CD4-positive, alpha-beta T cell (primary cell): ENCODE measurements at regions not wholly inside any gene's neighbourhood (a gene's known extent, or its start where the extent isn't known, plus 50 kb on each side); places are given as distances from the start of the nearest gene placed in this dataset.

ENCODE experiments used
- ATAC-seq: fragments of 200-7000 bp; cut with Tn5 transposase; one replicate; pipeline ENCODE4 v1.10.0; 2022; ENCODE audit warnings: mild to moderate bottlenecking; ENCODE audit not compliant: poor library complexity
- CTCF ChIA-PET: fragments of 350-600 bp; sonication (Branson Sonifier 250); formaldehyde crosslinking; loops from one replicate; lab custom pipeline; 2021; ENCODE audit warnings: antibody characterized with exemption, inconsistent platforms; lab: Charles Lee
- POLR2A ChIA-PET: fragments of 350-600 bp; sonication (Branson Sonifier 250); formaldehyde crosslinking; loops from one replicate; lab custom pipeline; 2021; ENCODE audit warnings: antibody characterized with exemption, inconsistent platforms; lab: Charles Lee
- DNase-seq, 14 experiments: peaks; one replicate each; pipeline ENCODE4 v3.0.0-alpha.2; 2013 to 2020; ENCODE audit warnings: mixed read lengths in 2 of 14
- H3K27ac ChIP-seq, 2 donors: one replicate each; pipeline versions ENCODE4 v1.5.1 to v1.7.0; 2013; ENCODE audit warnings: low read length in 2 of 2, low read depth in 1 of 2, mild to moderate bottlenecking in 1 of 2
- H3K27me3 ChIP-seq, 2 experiments: 1 replicate in 1 of 2; 2 replicates in 1 of 2; pipeline versions ENCODE4 v1.6.1 to v1.7.0; 2013; ENCODE audit warnings: low read length in 2 of 2, control low read depth in 1 of 2, mild to moderate bottlenecking in 1 of 2, moderate library complexity in 1 of 2; ENCODE audit not compliant: insufficient read depth in 2 of 2, control insufficient read depth in 1 of 2
- H3K36me3 ChIP-seq: one replicate; pipeline ENCODE4 v1.6.1; 2013; ENCODE audit warnings: low read length, control low read depth; ENCODE audit not compliant: insufficient read depth
- H3K4me1 ChIP-seq: one replicate; pipeline ENCODE4 v1.6.1; 2013; ENCODE audit warnings: low read length, control low read depth; ENCODE audit not compliant: insufficient read depth
- H3K4me3 ChIP-seq: one replicate; pipeline ENCODE4 v1.5.1; 2013; ENCODE audit warnings: mild to moderate bottlenecking, low read length, moderate library complexity
- H3K9me3 ChIP-seq, 2 experiments: 1 replicate in 1 of 2; 2 replicates in 1 of 2; pipeline versions ENCODE4 v1.6.1 to v1.7.0; 2013; ENCODE audit warnings: low read length in 2 of 2, mild to moderate bottlenecking in 2 of 2, control low read depth in 1 of 2, moderate library complexity in 1 of 2; ENCODE audit not compliant: control insufficient read depth in 1 of 2, insufficient read depth in 1 of 2
- H3K27ac Mint-ChIP-seq: one replicate; pipeline ENCODE4 v1.8.0; 2020; ENCODE audit warnings: mixed read lengths
- H3K27me3 Mint-ChIP-seq: one replicate; pipeline ENCODE4 v1.8.0; 2021; ENCODE audit warnings: mixed read lengths
- H3K36me3 Mint-ChIP-seq: one replicate; pipeline ENCODE4 v1.8.0; 2021; ENCODE audit warnings: low read depth, mixed read lengths
- H3K4me1 Mint-ChIP-seq: one replicate; pipeline ENCODE4 v1.8.0; 2021; ENCODE audit warnings: low read depth, mixed read lengths
- H3K4me3 Mint-ChIP-seq: one replicate; pipeline ENCODE4 v1.8.0; 2020; ENCODE audit warnings: mild to moderate bottlenecking, mixed read lengths
- H3K9me3 Mint-ChIP-seq: one replicate; pipeline ENCODE4 v1.8.0; 2020; ENCODE audit warnings: mixed read lengths
- intact Hi-C, 2 experiments: fragments of 100-400 bp; cut with DNase I in 1 of 2; cut with micrococcal nuclease in 1 of 2; formaldehyde crosslinking; loops; one replicate each; pipeline versions ENCODE4 v1.15.1 to v1.9.0; 2023 to 2025; cut with DNase I, micrococcal nuclease
- TF ChIP-seq, protein P1 (sequence below): fragments of 200-600 bp; IDR thresholded peaks from one replicate; pipeline ENCODE4 v1.8.0; 2022; ENCODE audit warnings: antibody characterized with exemption, mild to moderate bottlenecking

DNA sequence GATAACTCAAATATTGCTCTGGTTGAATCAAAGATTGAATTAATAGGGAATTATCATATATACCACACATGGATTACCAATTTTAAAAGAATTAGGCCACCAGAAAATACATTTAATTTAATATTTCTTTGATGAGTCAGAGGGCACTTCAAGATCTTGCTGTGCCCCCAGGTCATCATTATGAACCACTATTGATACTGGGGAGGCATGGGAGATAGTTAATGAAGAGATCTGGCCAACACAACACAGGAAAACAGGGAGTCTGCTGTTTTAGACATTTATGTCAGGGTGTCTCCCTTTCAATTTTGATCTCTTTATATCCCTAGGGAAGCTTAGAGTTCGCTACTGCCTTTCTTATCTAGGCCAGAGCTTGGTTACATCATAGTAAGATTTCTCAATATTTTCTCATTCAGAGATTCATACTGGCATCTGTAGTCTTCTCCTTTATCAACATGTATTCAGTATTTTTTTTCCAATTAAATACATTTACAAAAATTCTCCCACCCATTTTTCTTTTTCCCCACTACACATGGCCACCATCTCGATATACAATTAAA, 158.3 kb upstream of the ZFHX3 start:
- TF ChIP-seq, protein P1, sequence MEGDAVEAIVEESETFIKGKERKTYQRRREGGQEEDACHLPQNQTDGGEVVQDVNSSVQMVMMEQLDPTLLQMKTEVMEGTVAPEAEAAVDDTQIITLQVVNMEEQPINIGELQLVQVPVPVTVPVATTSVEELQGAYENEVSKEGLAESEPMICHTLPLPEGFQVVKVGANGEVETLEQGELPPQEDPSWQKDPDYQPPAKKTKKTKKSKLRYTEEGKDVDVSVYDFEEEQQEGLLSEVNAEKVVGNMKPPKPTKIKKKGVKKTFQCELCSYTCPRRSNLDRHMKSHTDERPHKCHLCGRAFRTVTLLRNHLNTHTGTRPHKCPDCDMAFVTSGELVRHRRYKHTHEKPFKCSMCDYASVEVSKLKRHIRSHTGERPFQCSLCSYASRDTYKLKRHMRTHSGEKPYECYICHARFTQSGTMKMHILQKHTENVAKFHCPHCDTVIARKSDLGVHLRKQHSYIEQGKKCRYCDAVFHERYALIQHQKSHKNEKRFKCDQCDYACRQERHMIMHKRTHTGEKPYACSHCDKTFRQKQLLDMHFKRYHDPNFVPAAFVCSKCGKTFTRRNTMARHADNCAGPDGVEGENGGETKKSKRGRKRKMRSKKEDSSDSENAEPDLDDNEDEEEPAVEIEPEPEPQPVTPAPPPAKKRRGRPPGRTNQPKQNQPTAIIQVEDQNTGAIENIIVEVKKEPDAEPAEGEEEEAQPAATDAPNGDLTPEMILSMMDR = no peak
- Mint-ChIP-seq H3K27ac (no peak overlapping the region), H3K4me3 (no peak overlapping the region), H3K36me3 (no peaks in the 10 kb centered on the region), H3K27me3 (no peaks in the 10 kb centered on the region), H3K4me1 (no peaks in the 10 kb centered on the region), H3K9me3 (no peaks in the 10 kb centered on the region)
- Histone ChIP-seq H3K4me1 (no peaks in the 10 kb centered on the region), H3K36me3 (no peaks in the 10 kb centered on the region), H3K4me3 (no peak overlapping the region), H3K9me3 (no peaks in the 10 kb centered on the region), H3K27ac (no peak overlapping the region), H3K27me3 (no peaks in the 10 kb centered on the region)
- intact Hi-C loops = no loop called here
- no peak for ATAC-seq
- POLR2A ChIA-PET = no interaction called here
- CTCF ChIA-PET = no interaction called here
- no peak for DNase-seq

DNA sequence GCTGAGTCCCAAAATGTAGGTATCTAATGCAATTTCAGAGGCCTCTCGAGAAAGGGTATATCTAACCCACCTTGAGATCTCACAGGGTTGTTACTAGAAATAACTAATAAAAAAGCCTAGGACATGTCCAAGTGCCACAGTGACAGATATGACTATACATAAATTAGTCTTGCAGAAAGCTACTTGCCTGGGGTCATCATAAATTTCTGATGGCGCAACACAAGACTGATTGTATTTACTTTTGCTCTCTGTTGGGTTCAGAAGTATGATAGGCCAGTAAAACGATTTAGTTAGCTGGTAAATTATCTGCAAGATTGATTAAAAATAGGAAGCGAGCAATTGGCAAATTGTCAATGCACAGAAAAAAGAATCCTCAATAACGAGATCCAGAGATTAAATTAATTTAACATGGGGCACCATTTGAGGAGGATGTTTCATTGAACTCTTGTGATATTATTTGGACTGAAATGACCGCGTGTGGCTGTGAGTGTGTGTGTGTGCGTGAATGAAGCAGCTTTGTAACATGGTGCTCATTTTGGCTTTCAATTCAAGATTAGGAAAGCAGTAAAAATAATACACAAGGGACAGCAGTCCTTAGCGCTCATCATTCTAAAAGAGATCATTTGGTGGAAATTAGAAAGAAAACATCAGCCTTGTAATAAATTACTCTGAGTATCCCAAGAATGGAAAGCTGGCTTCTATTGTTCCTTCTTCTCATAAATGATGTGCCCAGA, 157.4 kb upstream of the ZFHX3 start:
- no peaks in the 10 kb centered on the region for H3K27me3 Mint-ChIP-seq
- no peaks in the 10 kb centered on the region for H3K36me3 Mint-ChIP-seq
- H3K27ac ChIP-seq = no peak overlapping the region
- H3K27ac Mint-ChIP-seq = no peak overlapping the region
- no peaks in the 10 kb centered on the region for H3K27me3 ChIP-seq
- no peaks in the 10 kb centered on the region for H3K9me3 Mint-ChIP-seq
- H3K9me3 ChIP-seq = no peaks in the 10 kb centered on the region
- no peaks in the 10 kb centered on the region for H3K36me3 ChIP-seq
- ATAC-seq (no peak), DNase-seq (no peak)
- H3K4me3 Mint-ChIP-seq = no peak overlapping the region
- CTCF ChIA-PET = no interaction called here
- intact Hi-C loops = no loop called here
- POLR2A ChIA-PET = no interaction called here
- TF ChIP-seq, protein P1 = no peak
- no peak overlapping the region for H3K4me3 ChIP-seq
- no peaks in the 10 kb centered on the region for H3K4me1 Mint-ChIP-seq
- H3K4me1 ChIP-seq = no peaks in the 10 kb centered on the region

DNA sequence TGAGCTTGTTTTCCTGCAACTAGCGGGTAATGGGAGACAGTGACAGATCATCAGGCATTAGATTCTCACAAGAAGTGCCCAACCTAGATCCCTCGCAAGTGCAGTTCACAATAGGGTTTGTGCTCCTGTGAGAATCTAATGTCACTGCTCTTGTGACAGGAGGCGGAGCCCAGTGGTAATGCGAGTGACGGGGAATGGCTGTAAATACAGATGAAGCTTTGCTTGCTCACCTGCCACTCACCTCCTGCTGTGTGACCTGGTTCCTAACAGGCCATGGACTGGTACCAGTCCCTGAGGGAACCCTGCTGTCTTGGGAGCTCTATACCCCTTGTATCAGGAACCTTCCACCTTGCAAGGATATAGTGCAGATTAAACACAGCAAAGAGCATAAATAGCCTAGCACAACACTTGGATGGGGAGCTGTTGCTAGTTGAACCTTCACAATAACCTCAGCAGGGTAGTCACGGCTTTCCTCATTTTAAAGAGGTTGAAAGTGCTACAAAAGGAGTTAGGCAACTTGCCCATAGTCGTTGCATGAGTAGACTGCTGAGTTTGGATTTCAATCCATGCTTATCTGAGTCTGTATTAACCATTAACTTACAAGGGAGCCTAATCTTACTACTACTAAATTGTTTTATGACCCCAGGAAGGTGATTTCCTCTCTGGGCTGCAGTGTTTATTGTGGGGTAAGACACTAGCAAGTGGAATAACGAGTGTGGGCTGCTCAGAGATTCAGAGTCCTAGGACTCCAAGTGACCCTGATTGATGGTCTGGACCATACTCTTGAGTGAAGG, 156.6 kb upstream of the ZFHX3 start:
- Histone ChIP-seq H3K4me3 (no peak overlapping the region), H3K27me3 (no peaks in the 10 kb centered on the region), H3K4me1 (no peaks in the 10 kb centered on the region), H3K36me3 (no peaks in the 10 kb centered on the region), H3K27ac (no peak overlapping the region), H3K9me3 (no peaks in the 10 kb centered on the region)
- intact Hi-C loops = no loop called here
- Mint-ChIP-seq H3K36me3 (no peaks in the 10 kb centered on the region), H3K4me1 (no peaks in the 10 kb centered on the region), H3K27me3 (no peaks in the 10 kb centered on the region), H3K27ac (no peak overlapping the region), H3K4me3 (no peak overlapping the region), H3K9me3 (no peaks in the 10 kb centered on the region)
- DNase-seq (no peak), ATAC-seq (no peak)
- TF ChIP-seq, protein P1 = no peak
- POLR2A ChIA-PET = no interaction called here
- CTCF ChIA-PET = no interaction called here
